Putamen (tissue), 1 donor: ENCODE measurements at regions not wholly inside any gene's neighbourhood (a gene's known extent, or its start where the extent isn't known, plus 50 kb on each side); places are given as distances from the start of the nearest gene placed in this dataset.

Experiments
- DNase-seq: peaks from one replicate; pipeline ENCODE4 v3.0.0-alpha.2; 2016; ENCODE audit warnings: low spot score

DNA sequence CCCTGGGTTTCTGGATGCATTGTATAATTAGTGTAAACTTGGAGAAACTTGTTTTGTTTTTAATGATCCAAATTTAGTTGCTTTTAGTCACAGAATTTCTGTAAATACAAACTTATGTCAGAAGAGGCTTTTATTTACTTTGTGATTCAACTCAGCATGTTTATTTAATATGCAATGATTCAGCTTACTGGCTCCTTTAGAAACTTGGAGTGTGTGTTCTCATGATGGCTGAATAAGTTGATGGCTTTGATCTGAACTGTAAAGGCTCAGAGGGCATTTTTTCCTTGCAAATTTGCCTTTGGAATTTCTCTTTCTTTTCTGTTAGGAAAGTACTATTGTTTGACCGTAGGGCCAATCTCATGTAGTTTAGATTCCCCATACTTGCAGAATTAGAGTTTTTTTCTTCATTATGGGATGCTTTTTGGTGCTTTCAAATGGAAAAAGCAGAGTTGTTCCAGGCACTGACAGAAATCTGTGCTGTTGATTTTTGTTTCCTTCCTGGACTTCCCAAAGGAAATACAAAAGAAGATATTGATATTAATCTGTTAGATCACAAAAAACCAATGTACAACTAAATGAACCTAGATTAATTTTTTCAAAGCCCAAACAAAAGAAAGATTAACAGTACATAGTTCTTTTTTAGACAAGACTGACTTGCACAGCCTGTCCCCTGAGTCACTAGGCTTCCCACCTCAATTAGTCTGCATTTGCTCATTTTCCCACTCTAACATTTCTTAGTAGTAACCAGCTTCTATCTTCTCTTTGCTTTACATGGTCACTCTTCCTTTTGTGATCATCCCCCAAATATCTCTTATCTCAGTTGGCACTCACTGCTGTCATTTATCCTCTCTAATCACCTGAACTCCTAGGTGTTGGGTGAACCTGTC, 96.8 kb upstream of the AGR3 start:
- no peak for DNase-seq

- no peak for DNase-seq
These were observed 98.8 kb upstream of the AGR3 start for GRCh38 chr7:16980539-16980938.

GRCh38 chr7:16982640-16983350, 101.0 kb upstream of the AGR3 start:
- peak; percentile 52 for DNase-seq

- peak; percentile 41 for DNase-seq
These were observed 102.6 kb upstream of the AGR3 start for GRCh38 chr7:16984375-16984774.

DNA sequence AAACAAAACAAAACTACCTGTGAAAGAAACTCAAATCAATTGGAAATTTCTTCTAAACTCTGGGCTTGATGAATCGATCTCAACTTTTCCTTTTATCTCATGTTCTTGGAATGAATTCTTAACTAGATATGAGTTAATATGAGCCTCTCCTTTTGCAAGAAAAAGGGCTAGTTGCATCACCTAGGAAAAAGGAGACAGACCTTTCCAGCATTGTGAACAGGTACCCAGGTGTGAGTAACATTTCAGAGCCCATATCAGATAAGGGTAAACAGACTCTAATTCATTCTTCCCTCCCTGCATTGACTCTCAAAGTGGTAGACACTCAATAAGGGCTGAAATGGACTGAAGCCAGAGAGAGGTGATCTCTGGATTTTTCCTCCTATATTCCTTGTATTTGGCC, 103.8 kb upstream of the AGR3 start:
- DNase-seq: no peak

GRCh38 chr7:16986755-16987154, 105.0 kb upstream of the AGR3 start:
- no peak for DNase-seq

DNA sequence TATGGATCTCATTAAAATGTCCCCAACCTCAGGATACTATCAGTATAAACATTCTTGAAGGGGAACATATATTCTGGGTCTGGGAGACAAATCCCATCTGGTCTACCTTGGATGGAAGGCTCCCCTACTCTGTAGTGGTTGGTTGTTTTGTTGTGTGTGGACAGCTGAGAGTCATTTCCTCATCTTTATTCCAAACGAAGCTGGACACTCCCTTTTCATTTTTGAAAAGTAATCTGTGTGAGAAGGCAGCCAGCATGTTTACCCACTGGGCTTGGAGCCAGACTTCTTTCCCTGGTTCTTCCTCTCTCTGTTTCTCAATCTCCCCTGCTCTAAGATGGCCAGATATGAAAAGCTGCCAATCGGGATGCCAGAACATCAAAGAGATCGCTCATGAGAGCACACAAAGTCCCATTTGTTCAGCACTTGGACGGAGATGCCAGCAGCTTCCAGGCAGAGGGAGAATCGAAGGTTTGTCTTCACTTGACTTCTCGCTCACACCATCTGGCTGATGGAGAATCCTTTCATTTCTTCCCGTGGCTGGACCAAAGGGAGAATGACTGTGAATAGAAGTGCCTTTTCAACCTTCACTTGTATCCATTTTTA, 108.1 kb upstream of the AGR3 start:
- DNase-seq: peak; percentile 84

- DNase-seq: no peak
These were observed 109.8 kb upstream of the AGR3 start for GRCh38 chr7:16991551-16991950.

GRCh38 chr7:16993543-16993942, 111.8 kb upstream of the AGR3 start:
- DNase-seq: no peak

DNA sequence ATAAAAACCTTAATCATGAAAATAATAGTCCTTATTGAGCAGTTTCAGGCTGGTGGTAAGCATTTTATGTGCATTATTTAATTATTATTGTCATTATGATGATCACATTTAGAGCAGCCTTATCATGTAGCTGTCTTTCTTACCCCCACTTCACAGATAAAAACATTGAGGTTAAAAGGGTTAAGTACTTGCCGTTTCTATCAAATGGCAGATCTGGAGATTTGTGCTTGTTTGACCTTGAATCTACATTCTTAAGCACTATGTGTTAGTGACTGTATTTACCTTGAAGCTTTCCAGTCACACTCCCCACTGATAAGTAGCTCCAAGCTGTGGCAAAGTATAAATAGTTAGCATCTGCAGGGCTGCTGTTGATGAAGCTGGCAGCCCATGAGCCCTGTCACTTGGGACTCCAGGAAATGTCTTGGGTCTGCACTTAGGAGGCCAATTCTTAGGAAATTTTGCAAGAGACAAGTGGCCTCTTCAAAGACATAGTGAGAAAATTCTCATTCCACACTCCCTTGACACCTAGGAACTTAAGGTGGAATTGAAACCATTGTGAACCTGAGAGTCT, 116.8 kb upstream of the AGR3 start:
- no peak for DNase-seq

DNA sequence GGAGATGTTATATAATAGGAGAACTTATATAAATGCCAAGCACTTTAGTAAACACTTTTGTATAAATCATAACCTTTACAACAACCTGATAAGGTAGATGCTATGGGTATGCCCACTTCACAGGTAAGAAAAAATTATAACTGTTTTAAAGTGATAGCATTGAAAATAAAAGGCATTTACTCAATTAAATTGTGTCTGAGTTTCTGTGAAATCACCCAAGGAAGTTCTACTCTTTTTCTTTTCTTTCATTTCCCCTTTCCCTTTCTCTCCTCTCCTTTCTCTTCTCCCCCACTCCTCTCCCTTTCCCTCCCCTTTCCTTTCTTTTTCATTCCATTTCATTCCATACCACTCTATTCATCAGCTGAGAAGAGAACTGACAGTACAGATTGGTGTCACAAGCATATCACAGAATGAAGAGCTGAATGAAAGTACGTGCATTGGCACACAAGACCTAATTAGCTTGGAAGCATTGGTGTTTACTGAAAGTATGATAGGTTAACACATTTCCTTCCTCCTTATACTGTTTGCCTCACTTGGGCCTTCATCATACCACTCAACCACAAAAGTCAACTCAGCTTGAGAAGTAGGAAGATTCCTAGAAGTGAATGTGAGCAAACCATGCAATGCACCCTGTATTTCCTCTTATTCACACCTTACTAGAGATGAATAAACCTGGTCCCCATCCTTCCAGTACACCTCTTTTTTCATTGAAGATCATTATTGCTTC, 117.9 kb upstream of the AGR3 start:
- no peak for DNase-seq

GRCh38 chr7:17005271-17005670, 123.5 kb upstream of the AGR3 start:
- DNase-seq: no peak

- no peak for DNase-seq
These were observed 126.1 kb upstream of the AGR3 start for GRCh38 chr7:17007841-17008240.

DNA sequence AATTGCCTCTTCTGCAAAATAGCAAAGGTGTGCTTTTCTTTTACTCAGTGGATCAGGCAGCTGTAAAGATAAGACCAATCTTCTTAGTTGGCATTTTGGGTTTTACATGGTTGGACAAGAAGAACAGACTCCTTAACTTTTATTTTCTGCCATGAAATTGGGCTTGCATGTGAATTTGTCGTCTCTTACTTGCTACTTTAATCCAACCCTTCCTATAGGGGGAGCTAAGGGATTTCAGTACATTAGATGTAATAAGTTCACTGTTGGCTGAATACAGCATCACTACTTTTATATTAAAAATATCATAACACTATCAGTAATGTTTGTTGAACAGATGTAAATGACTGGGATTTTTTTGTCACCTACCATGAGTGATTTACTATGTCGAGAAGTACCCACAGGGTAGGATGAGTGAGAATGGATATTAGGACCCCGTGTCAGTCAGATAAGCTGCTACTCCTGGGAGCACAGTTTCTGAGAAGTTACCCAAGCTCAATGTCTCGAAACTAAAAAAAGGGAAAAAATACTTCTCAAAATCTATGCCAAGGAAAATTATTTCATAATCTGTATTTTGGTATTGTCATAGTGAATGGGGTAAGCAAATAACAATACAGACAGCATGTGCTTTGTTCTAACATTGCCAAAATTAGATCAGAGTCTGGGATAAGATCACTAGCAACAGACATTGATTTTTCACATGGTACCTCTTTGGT, 127.4 kb upstream of the AGR3 start:
- no peak for DNase-seq

GRCh38 chr7:17009933-17010332, 128.2 kb upstream of the AGR3 start:
- no peak for DNase-seq

GRCh38 chr7:17010637-17011300, 129.0 kb upstream of the AGR3 start:
- DNase-seq: no peak

DNA sequence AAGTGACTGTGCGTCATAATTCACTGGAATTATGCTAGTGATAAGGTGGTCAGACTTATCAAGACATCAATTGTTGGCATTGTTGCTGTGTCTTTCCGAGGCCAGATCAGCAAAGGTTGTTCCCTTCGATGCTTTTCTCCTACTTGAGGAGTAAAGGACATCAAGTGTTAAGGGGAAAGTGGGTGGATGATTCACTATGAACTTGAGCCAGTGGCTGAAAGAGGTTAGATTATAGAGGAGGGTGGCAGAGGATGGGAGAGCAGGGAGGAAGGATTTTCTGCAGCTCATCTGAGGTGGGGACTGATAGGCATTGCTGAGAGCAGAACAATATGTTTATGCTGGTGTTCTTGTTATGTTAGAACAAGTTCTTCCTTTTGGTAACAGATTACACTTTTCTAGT, 131.4 kb upstream of the AGR3 start:
- no peak for DNase-seq

- DNase-seq: no peak
These were observed 132.9 kb upstream of the AGR3 start for GRCh38 chr7:17014686-17015085.

- DNase-seq: no peak
These were observed 133.8 kb upstream of the AGR3 start for GRCh38 chr7:17015598-17016031.

DNA sequence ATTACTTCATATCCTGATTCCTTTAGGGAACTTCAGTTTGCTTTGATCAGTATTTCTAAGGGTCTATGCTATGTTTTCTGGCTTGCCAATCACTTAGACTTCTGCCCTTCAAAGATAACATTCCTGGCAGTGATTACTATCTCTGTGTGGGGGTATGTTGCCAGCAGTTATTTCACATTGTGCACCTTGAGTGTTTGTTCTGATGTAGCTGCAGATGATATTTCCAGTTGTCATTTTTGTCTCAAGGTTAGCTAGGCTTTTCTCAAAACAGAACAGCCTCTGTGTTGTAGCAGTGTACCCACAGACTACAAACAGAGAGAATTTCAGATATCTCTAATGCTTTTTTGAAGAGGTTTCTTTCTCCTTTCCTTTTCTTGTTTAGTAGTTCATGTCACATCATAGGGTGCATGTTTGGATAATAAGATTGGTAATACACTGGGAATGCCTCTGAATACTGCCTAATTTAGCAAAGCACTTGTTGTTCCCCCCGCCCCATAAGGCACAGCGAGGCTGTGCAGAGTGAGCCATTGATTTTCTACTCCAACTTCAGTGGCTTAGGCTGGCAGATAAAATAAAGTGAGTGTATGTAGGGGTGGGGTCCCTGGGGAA, 134.7 kb upstream of the AGR3 start:
- no peak for DNase-seq
